ENCODE measurements at regions not wholly inside any gene's neighbourhood (a gene's known extent, or its start where the extent isn't known, plus 50 kb on each side); places are given as distances from the start of the nearest gene placed in this dataset.
"Not testable (repeated sequence)": the region's sequence is repeated elsewhere in the genome, so short reads cannot be mapped to it uniquely, and the experiment has no call there.

DNA sequence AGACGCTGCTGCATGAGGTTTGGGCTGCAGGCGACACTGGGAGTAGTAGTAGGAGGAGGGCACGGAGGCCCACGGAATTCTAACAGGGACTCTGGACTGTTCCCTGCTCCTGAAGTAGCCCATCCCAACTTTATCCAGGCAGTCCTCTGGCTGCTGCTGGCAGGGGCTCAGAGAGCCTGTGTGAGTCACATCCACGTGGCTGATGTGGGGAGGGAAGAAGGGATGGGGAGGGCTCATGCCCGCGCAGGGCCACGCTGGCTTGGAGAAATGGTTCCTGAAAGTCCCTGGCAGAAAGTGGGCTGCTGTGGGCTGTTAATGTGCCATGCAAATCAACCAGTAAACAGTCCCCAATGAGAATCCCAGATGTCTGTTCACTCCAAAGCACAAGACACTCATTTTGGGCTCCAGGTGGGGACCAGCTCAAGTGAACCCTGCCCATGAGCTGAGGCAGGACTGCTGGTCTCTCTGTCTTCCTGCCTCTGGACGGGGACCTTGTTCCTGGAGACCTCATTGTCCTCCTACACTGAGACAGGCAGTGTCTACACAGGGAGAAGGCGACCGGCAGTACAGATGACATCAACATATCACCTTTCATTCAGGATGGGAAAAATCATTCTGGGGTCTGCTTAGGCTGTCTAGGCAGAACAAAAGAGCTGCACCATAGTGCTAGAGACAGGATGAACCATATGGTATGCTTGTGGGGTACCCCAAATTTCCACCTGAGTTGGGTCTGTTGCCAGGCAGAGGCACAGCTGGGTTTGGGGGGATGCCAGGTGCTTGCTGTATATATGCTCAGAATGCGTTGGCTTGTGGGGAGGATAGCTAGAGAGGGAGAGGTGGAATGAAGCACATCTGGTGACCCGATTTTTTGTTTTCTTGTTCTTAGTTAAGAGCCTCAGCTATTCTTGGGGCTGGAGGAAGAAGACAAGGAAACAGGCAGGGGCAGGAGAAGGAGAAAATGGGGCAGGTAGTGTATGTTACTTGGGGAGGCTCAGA is 57.9 kb upstream of the FMOD start:
- Histone ChIP-seq H3K4me3 (no peak overlapping the region), H3K9me3 (0 out of 3 replicates have a peak, but pooled peaks cover 5% of the 10 kb centered on the region), H3K27ac (peak overlapping the region; percentile 4 to 13; a peak in 1 of 6 replicates), H3K4me1 (peaks cover 6% of the 10 kb centered on the region; the same call in 2 of the 3 replicates), H3K4me2 (peak overlapping the region; percentile 27)
- DNase-seq (ENCODE audit: low read depth in 1 of 2, low spot score in 1 of 2), result peak in 1 of 2 experiments; percentile 7
- peak; percentile 62 to 67; a peak in 4 of 6 replicates for ATAC-seq
- no peak for FAIRE-seq
- POLR2A ChIA-PET, result no interaction called here
- WGBS (ENCODE audit: missing lambda C conversion rate), result 22% methylated on average over 13 of the region's 13 CpGs
- TF ChIP-seq FOSL2 (IDR thresholded peaks at IDR 0.05) (0 out of 2 replicates have a peak, but pooled peaks have one; percentile 20), FOSL2 (CRISPR knock-in tag; IDR thresholded peaks at IDR 0.05) (no peak), RNF2 (IDR thresholded peaks at IDR 0.05; ENCODE audit: borderline replicate concordance, low read depth) (no peak)
- CTCF ChIA-PET, result interaction anchor here (1.1 to 1.4 kb wide), 2 partner anchors 10 to 68 kb away, joined by 4 to 6 read pairs; no protein-coding TSS in a partner anchor

DNA sequence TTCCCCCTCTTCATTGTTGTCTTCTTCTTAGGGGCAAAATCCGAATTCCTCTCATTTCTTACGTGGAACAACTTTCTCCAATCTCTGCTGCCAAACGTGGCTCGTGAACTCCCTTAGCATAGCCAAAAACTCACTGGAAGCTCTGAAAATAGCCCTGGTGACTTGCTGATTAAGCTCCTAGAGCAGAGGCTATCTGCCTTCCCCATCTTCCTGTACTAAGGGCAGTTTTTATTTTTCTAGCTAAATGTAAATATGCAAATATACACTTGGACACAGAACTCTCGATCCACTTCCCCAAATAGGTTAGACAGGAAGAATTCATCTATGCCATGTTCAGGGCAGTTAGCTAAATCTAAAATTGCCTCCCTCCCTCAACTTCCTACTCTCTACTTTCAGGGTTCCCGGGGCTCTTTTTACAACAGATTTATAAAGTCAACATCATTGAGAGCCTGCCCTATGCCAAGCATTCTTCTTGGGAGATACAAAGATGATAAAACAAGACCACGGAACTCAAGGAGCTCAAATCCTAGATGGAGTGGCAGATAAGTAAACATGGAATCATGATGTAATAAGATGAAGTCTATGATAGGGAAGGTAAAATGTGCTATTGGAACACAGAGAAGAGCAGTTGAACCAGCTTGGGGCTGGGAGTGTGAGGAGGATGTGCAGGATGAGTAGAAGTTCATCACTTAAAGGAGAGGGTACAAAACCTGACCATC is 59.4 kb upstream of the FMOD start:
- Histone ChIP-seq H3K4me2 (no peak overlapping the region), H3K27ac (no peak overlapping the region), H3K4me1 (peaks cover 6% of the 10 kb centered on the region; the same call in 2 of the 3 replicates), H3K4me3 (no peak overlapping the region), H3K9me3 (0 out of 3 replicates have a peak, but pooled peaks cover 5% of the 10 kb centered on the region)
- no peak for DNase-seq (ENCODE audit: low read depth in 1 of 2, low spot score in 1 of 2)
- POLR2A ChIA-PET, result no interaction called here
- FAIRE-seq, result no peak
- CTCF ChIA-PET, result interaction anchor here (0.8 to 1.4 kb wide), 5 partner anchors 30 to 143 kb away, joined by 3 to 6 read pairs (median 4); no protein-coding TSS in a partner anchor
- 11% methylated on average over 7 of the region's 7 CpGs for WGBS (ENCODE audit: missing lambda C conversion rate)
- TF ChIP-seq SREBF2 (IDR thresholded peaks at IDR 0.05), result no peak
- TF ChIP-seq BHLHE40 (IDR thresholded peaks at IDR 0.05; ENCODE audit: low read depth, low read length), result no peak
- ATAC-seq, result no peak

DNA sequence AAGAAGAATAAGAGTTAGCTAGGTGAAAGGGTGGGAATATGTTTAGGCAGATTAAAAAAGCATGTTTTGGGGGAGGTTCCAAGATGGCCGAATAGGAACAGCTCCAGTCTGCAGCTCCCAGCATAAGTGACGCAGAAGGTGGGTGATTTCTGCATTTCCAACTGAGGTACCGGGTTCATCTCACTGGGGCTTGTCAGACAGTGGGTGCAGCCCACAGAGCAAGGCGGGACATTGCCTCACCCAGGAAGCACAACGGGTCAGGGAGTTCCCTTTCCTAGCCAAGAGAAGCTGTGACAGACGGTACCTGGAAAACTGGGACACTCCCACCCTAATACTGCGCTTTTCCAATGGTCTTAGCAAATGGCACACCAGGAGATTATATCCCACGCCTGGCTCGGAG is 60.5 kb upstream of the FMOD start:
- H3K27ac ChIP-seq; H3K4me3 ChIP-seq; FAIRE-seq; POLR2A ChIA-PET; ATAC-seq; H3K4me2 ChIP-seq; DNase-seq (ENCODE audit: low read depth in 1 of 2, low spot score in 1 of 2); H3K4me1 ChIP-seq; H3K9me3 ChIP-seq: not testable (repeated sequence)
- CTCF ChIA-PET, result interaction anchor here (0.7 to 1.2 kb wide), 3 partner anchors 71 to 260 kb away, joined by 3 to 4 read pairs (median 3); no protein-coding TSS in a partner anchor
- 18% methylated on average over 9 of the region's 9 CpGs for WGBS (ENCODE audit: missing lambda C conversion rate)

DNA sequence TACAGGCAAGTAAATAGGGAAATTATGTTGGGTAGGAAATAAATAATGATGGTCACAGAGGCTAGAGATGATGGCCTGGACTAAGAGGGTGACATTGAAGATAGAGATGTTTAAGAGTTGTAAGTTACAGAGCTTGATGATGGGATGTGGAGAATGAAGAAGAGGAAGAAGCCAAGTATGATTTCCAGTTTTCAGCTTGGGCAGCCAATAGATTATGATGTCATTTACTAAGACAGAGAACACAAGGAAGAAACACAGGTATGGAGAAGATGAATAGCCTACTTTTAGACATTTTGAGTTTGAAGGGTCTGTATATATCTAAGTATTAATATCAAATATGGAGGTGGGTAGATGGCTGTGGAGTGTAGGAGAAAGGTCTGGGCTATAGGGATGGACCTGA is 56.0 kb upstream of the PRELP start:
- TF ChIP-seq JUN (IDR thresholded peaks at IDR 0.05) (no peak), HOXB5 (CRISPR knock-in tag; IDR thresholded peaks at IDR 0.05) (no peak), NPAS2 (CRISPR knock-in tag; IDR thresholded peaks at IDR 0.05; ENCODE audit: borderline replicate concordance) (no peak), KDM1A (IDR thresholded peaks at IDR 0.05; ENCODE audit: low read depth) (no peak), ESRRA (IDR thresholded peaks at IDR 0.05; ENCODE audit: borderline replicate concordance, low read length) (no peak), ZSCAN20 (CRISPR knock-in tag; IDR thresholded peaks at IDR 0.05) (no peak), CEBPB (IDR thresholded peaks at IDR 0.05) (no peak), HDAC2 (IDR thresholded peaks at IDR 0.05) (no peak), FOXS1 (CRISPR knock-in tag; IDR thresholded peaks at IDR 0.05) (no peak), BHLHE40 (IDR thresholded peaks at IDR 0.05; ENCODE audit: low read depth, low read length) (no peak), SREBF2 (IDR thresholded peaks at IDR 0.05) (no peak), CBX8 (IDR thresholded peaks at IDR 0.05) (no peak), MYC (IDR thresholded peaks at IDR 0.05; ENCODE audit: borderline replicate concordance, low read length) (no peak), TP53 (CRISPR knock-in tag; IDR thresholded peaks at IDR 0.05) (no peak), CHD2 (IDR thresholded peaks at IDR 0.05; ENCODE audit: low read length, partially characterized antibody) (no peak), GATA3 (IDR thresholded peaks at IDR 0.05; ENCODE audit: borderline replicate concordance) (no peak), PHF8 (IDR thresholded peaks at IDR 0.05; ENCODE audit: borderline replicate concordance, low read depth) (no peak)
- TF ChIP-seq, protein P1, sequence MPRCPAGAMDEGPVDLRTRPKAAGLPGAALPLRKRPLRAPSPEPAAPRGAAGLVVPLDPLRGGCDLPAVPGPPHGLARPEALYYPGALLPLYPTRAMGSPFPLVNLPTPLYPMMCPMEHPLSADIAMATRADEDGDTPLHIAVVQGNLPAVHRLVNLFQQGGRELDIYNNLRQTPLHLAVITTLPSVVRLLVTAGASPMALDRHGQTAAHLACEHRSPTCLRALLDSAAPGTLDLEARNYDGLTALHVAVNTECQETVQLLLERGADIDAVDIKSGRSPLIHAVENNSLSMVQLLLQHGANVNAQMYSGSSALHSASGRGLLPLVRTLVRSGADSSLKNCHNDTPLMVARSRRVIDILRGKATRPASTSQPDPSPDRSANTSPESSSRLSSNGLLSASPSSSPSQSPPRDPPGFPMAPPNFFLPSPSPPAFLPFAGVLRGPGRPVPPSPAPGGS (IDR thresholded peaks at IDR 0.05), result no peak
- TF ChIP-seq, protein P2, sequence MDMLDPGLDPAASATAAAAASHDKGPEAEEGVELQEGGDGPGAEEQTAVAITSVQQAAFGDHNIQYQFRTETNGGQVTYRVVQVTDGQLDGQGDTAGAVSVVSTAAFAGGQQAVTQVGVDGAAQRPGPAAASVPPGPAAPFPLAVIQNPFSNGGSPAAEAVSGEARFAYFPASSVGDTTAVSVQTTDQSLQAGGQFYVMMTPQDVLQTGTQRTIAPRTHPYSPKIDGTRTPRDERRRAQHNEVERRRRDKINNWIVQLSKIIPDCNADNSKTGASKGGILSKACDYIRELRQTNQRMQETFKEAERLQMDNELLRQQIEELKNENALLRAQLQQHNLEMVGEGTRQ (IDR thresholded peaks at IDR 0.05), result no peak
- Histone ChIP-seq H3K4me3 (no peak overlapping the region), H3K4me2 (no peak overlapping the region), H3K4me1 (0 out of 3 replicates have a peak, but pooled peaks cover under 1% of the 10 kb centered on the region), H3K9me3 (no peaks in the 10 kb centered on the region), H3K27ac (no peak overlapping the region)
- FAIRE-seq, result no peak
- DNase-seq (ENCODE audit: low read depth in 1 of 2, low spot score in 1 of 2), result no peak
- no peak for ATAC-seq
- CTCF ChIA-PET, result interaction anchor here (1.1 kb wide), 1 partner anchor 10 kb away, joined by 4 read pairs; no protein-coding TSS in a partner anchor
- POLR2A ChIA-PET, result no interaction called here

Data from A549 (cell line).